ENCODE measurements at regions not wholly inside any gene's neighbourhood (a gene's known extent, or its start where the extent isn't known, plus 50 kb on each side); places are given as distances from the start of the nearest gene placed in this dataset.

DNA sequence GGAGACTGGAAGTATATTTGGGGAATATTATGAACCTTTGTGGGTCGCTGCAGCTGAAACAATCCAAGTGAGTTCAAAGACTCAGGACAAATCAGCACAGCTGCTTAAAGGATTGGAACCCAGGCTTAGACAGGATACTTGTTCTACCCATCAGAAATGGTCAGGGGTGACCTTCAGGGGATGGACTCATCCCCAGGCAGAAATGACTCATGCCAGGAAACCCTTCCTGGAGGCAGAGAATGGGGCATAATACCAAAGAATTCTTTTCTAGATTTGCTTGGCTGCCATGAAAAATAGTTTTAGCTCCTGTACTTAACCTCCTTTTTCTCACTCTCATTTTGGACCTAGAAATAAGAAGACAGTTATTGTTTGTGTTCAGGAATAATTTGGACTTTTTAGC lies 425.5 kb downstream of the TSN start:
- no peak overlapping the region for H3K4me2 ChIP-seq (replicated peaks; ENCODE audit: low read depth, low read length, poor library complexity, severe bottlenecking)
- H3K4me1 Mint-ChIP-seq = no peaks in the 10 kb centered on the region
- no peak overlapping the region for H3K9ac ChIP-seq (ENCODE audit: low read length)

DNA sequence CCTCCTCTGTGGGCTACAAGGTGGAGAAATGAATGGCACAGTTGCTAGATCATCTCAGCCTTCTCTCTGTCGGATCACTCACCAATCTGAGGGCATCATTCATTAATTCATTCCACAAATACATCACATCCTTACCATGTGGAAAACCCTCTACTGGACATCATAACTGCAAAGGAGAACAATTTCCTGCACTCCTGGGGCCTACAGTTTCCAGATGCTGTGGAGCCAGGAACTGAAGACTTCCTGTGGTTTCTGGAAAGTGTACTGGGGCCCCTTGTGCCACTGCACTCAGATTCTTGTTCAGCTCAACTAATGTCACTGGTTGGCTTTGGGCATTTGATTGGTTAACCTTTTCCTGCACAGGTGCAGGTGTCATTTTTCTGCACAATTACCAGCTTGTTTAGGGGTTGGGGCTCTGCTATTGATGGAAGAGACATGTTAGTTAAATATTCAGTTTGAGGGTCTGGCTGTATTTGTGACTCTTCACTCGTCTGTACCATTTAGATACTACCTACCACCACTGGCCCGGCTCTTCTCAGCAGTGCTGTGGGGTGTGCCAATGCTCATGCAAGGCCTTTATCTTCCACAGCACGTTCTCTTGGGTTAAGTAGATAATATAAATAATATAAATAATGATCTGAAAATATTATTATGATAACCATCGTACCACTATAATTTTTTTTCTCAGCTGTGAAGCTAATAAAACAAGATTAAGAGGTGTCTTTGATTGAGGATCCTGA lies 427.3 kb downstream of the TSN start:
- CTCF ChIA-PET = no interaction called here

More for the DNA sequence above, 425.5 kb downstream of the TSN start:
- no peak for DNase-seq
- intact Hi-C loops (cut with micrococcal nuclease) = no loop called here
- no peak overlapping the region for H3K4me3 ChIP-seq (ENCODE audit: control extremely low read depth in 1 of 5, extremely low read depth in 1 of 5, insufficient read depth in 1 of 5, low read depth in 2 of 5, low read length in 4 of 5)
- 83% methylated on average over 1 of the region's 1 CpG for WGBS (ENCODE audit: insufficient coverage)
- Mint-ChIP-seq H3K27ac (no peak overlapping the region), H3K4me3 (no peak overlapping the region), H3K27me3 (peaks cover 10% of the 10 kb centered on the region), H3K9me3 (ENCODE audit: insufficient read depth) (peaks cover 4% of the 10 kb centered on the region)
- H3K36me3 ChIP-seq (replicated peaks in 1 of 2; ENCODE audit: control extremely low read depth in 1 of 2, control insufficient read depth in 1 of 2, extremely low read depth in 1 of 2, insufficient read depth in 2 of 2, low read length in 1 of 2) = no peaks in the 10 kb centered on the region
- no peak for TF ChIP-seq EZH2 (IDR thresholded peaks at IDR 0.05; ENCODE audit: borderline replicate concordance, insufficient read depth, low read depth, low read length, poor library complexity, severe bottlenecking)
- TF ChIP-seq, protein P1, sequence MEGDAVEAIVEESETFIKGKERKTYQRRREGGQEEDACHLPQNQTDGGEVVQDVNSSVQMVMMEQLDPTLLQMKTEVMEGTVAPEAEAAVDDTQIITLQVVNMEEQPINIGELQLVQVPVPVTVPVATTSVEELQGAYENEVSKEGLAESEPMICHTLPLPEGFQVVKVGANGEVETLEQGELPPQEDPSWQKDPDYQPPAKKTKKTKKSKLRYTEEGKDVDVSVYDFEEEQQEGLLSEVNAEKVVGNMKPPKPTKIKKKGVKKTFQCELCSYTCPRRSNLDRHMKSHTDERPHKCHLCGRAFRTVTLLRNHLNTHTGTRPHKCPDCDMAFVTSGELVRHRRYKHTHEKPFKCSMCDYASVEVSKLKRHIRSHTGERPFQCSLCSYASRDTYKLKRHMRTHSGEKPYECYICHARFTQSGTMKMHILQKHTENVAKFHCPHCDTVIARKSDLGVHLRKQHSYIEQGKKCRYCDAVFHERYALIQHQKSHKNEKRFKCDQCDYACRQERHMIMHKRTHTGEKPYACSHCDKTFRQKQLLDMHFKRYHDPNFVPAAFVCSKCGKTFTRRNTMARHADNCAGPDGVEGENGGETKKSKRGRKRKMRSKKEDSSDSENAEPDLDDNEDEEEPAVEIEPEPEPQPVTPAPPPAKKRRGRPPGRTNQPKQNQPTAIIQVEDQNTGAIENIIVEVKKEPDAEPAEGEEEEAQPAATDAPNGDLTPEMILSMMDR (IDR thresholded peaks at IDR 0.05) = no peak
- ChIA-PET POLR2A (no interaction called here), CTCF (no interaction called here)
- H3K79me2 ChIP-seq (ENCODE audit: control insufficient read depth, insufficient read depth, low read length) = no peaks in the 10 kb centered on the region
- H3K4me1 ChIP-seq (ENCODE audit: control insufficient read depth in 2 of 2, insufficient read depth in 2 of 2, low read length in 2 of 2) = no peaks in the 10 kb centered on the region
- no peak for ATAC-seq (ENCODE audit: low read depth)
- no peaks in the 10 kb centered on the region for H3K27me3 ChIP-seq (replicated peaks in 1 of 4; ENCODE audit: control extremely low read depth in 1 of 4, control insufficient read depth in 3 of 4, insufficient read depth in 4 of 4, low read length in 3 of 4)
- H3K9me3 ChIP-seq (ENCODE audit: control extremely low read depth in 1 of 3, control insufficient read depth in 2 of 3, insufficient read depth in 1 of 3, low read length in 2 of 3) = peaks cover 0 to 3% (median 0%) of the 10 kb centered on the region in 3 donors
- no peaks in the 10 kb centered on the region for H4K20me1 ChIP-seq (ENCODE audit: control insufficient read depth, insufficient read depth, low read length, poor library complexity, severe bottlenecking)
- H3K27ac ChIP-seq (ENCODE audit: low read length in 2 of 2) = no peak overlapping the region
- no peak overlapping the region for H2AFZ ChIP-seq (ENCODE audit: insufficient read depth, low read depth, low read length, poor library complexity, severe bottlenecking)

More for the DNA sequence above, 427.3 kb downstream of the TSN start:
- Histone ChIP-seq H4K20me1 (ENCODE audit: control insufficient read depth, insufficient read depth, low read length, poor library complexity, severe bottlenecking) (no peaks in the 10 kb centered on the region), H2AFZ (ENCODE audit: insufficient read depth, low read depth, low read length, poor library complexity, severe bottlenecking) (no peak overlapping the region), H3K27me3 (replicated peaks in 1 of 4; ENCODE audit: control extremely low read depth in 1 of 4, control insufficient read depth in 3 of 4, insufficient read depth in 4 of 4, low read length in 3 of 4) (no peaks in the 10 kb centered on the region), H3K4me1 (ENCODE audit: control insufficient read depth in 2 of 2, insufficient read depth in 2 of 2, low read length in 2 of 2) (no peaks in the 10 kb centered on the region), H3K79me2 (ENCODE audit: control insufficient read depth, insufficient read depth, low read length) (no peaks in the 10 kb centered on the region), H3K9ac (ENCODE audit: low read length) (no peak overlapping the region), H3K4me2 (replicated peaks; ENCODE audit: low read depth, low read length, poor library complexity, severe bottlenecking) (no peak overlapping the region), H3K27ac (ENCODE audit: low read length in 2 of 2) (no peak overlapping the region), H3K36me3 (replicated peaks in 1 of 2; ENCODE audit: control extremely low read depth in 1 of 2, control insufficient read depth in 1 of 2, extremely low read depth in 1 of 2, insufficient read depth in 2 of 2, low read length in 1 of 2) (no peaks in the 10 kb centered on the region), H3K9me3 (ENCODE audit: control extremely low read depth in 1 of 3, control insufficient read depth in 2 of 3, insufficient read depth in 1 of 3, low read length in 2 of 3) (peaks cover 0 to 3% (median 0%) of the 10 kb centered on the region in 3 donors), H3K4me3 (ENCODE audit: control extremely low read depth in 1 of 5, extremely low read depth in 1 of 5, insufficient read depth in 1 of 5, low read depth in 2 of 5, low read length in 4 of 5) (no peak overlapping the region)
- no peak for ATAC-seq (ENCODE audit: low read depth)
- H3K9me3 Mint-ChIP-seq (ENCODE audit: insufficient read depth) = peaks cover 4% of the 10 kb centered on the region
- POLR2A ChIA-PET = no interaction called here
- no peak for DNase-seq
- H3K27me3 Mint-ChIP-seq = peaks cover 10% of the 10 kb centered on the region
- 0% methylated on average over 1 of the region's 5 CpGs for WGBS (ENCODE audit: insufficient coverage)
- intact Hi-C loops (cut with micrococcal nuclease) = no loop called here
- no peaks in the 10 kb centered on the region for H3K4me1 Mint-ChIP-seq
- no peak overlapping the region for H3K27ac Mint-ChIP-seq
- no peak for TF ChIP-seq EZH2 (IDR thresholded peaks at IDR 0.05; ENCODE audit: borderline replicate concordance, insufficient read depth, low read depth, low read length, poor library complexity, severe bottlenecking)
- TF ChIP-seq, protein P1 (IDR thresholded peaks at IDR 0.05) = no peak
- H3K4me3 Mint-ChIP-seq = no peak overlapping the region
